Testis (tissue), 2 donors: ENCODE measurements at regions not wholly inside any gene's neighbourhood (a gene's known extent, or its start where the extent isn't known, plus 50 kb on each side); places are given as distances from the start of the nearest gene placed in this dataset.

Experiments used
- DNase-seq: peaks from one replicate; pipeline ENCODE4 v3.0.0-alpha.2; 2019
- H3K27ac ChIP-seq, 2 donors: fragments of 200-600 bp; sonication (generic); one replicate each; pipeline ENCODE4 v1.5.1; 2019
- H3K27me3 ChIP-seq: fragments of 200-600 bp; sonication (generic); one replicate; pipeline ENCODE4 v1.5.1; 2019
- H3K36me3 ChIP-seq: fragments of 200-600 bp; sonication (generic); one replicate; pipeline ENCODE4 v1.5.1; 2017; ENCODE audit warnings: low read depth; ENCODE audit errors: missing control alignments
- H3K4me1 ChIP-seq: fragments of 200-600 bp; sonication (generic); one replicate; pipeline ENCODE4 v1.5.1; 2019
- H3K4me3 ChIP-seq, 2 donors: fragments of 200-600 bp; sonication (generic); one replicate each; pipeline ENCODE4 v1.5.1; 2017 to 2019
- H3K9me3 ChIP-seq: fragments of 200-600 bp; sonication (generic); one replicate; pipeline ENCODE4 v1.5.1; 2017
- CTCF ChIP-seq, 3 experiments: fragments of 450-650 bp in 2 of 3; fragments of 200-600 bp in 1 of 3; sonication (generic) in 1 of 3; IDR thresholded peaks; one replicate each; pipeline ENCODE4 v1.5.1; 2016 to 2019; ENCODE audit warnings: antibody characterized with exemption in 3 of 3, mild to moderate bottlenecking in 2 of 3, moderate library complexity in 1 of 3
- POLR2A ChIP-seq: fragments of 450-650 bp; IDR thresholded peaks from one replicate; pipeline ENCODE4 v1.6.1; 2017; ENCODE audit warnings: antibody characterized with exemption, mild to moderate bottlenecking, moderate library complexity
- WGBS, 2 donors: methylation state at CpG; one replicate each; pipeline ENCODE4 v1.1.5; 2018; 5-methylcytosine and 5-hydroxymethylcytosine counted together
- intact Hi-C: fragments of 100-400 bp; cut with DNase I; formaldehyde crosslinking; loops from one replicate; pipeline ENCODE4 v1.15.1; 2023; ENCODE audit warnings: low total_unique reads

- TF ChIP-seq POLR2A: no peak
- no peak for TF ChIP-seq CTCF (IDR thresholded peaks at IDR 0.05)
- no peak overlapping the region for H3K4me3 ChIP-seq
- DNase-seq: no peak
- H3K4me1 ChIP-seq: no peaks in the 10 kb centered on the region
- H3K36me3 ChIP-seq: no peaks in the 10 kb centered on the region
- H3K9me3 ChIP-seq: no peaks in the 10 kb centered on the region
- H3K27me3 ChIP-seq: no peaks in the 10 kb centered on the region
- WGBS, 2 donors: 47 to 67% methylated on average over 4 of the region's 4 CpGs
- intact Hi-C loops: no loop called here
- no peak overlapping the region for H3K27ac ChIP-seq
Measured at GRCh38 chr9:19965336-19965735, 176.5 kb upstream of the SLC24A2 start.

- intact Hi-C loops: no loop called here
Measured at GRCh38 chr9:19947996-19948395, 159.2 kb upstream of the SLC24A2 start.

GRCh38 chr9:19946441-19947109, 157.7 kb upstream of the SLC24A2 start:
- intact Hi-C loops: no loop called here
- no peak overlapping the region for H3K27ac ChIP-seq
- WGBS, 2 donors: 62 to 66% methylated on average over 4 of the region's 4 CpGs
- no peak overlapping the region for H3K4me3 ChIP-seq
- peak; percentile 31 for DNase-seq
- TF ChIP-seq CTCF (IDR thresholded peaks at IDR 0.05) (no peak), POLR2A (no peak)
- no peaks in the 10 kb centered on the region for H3K36me3 ChIP-seq
- H3K9me3 ChIP-seq: no peaks in the 10 kb centered on the region
- H3K27me3 ChIP-seq: no peaks in the 10 kb centered on the region
- H3K4me1 ChIP-seq: no peaks in the 10 kb centered on the region

More at GRCh38 chr9:19947996-19948395, 159.2 kb upstream of the SLC24A2 start:
- Histone ChIP-seq H3K27ac (no peak overlapping the region), H3K4me3 (no peak overlapping the region), H3K27me3 (no peaks in the 10 kb centered on the region), H3K36me3 (no peaks in the 10 kb centered on the region), H3K9me3 (no peaks in the 10 kb centered on the region), H3K4me1 (no peaks in the 10 kb centered on the region)
- 52 to 54% methylated on average over 1 of the region's 1 CpG for WGBS, 2 donors
- TF ChIP-seq POLR2A (no peak), CTCF (IDR thresholded peaks at IDR 0.05) (no peak)
- no peak for DNase-seq

GRCh38 chr9:19941874-19942273, 153.0 kb upstream of the SLC24A2 start:
- no peak for TF ChIP-seq CTCF (IDR thresholded peaks at IDR 0.05)
- no peak for TF ChIP-seq POLR2A
- Histone ChIP-seq H3K27ac (no peak overlapping the region), H3K27me3 (no peaks in the 10 kb centered on the region), H3K9me3 (no peaks in the 10 kb centered on the region), H3K4me3 (no peak overlapping the region), H3K4me1 (no peaks in the 10 kb centered on the region), H3K36me3 (no peaks in the 10 kb centered on the region)
- WGBS, 2 donors: 63 to 76% methylated on average over 2 of the region's 2 CpGs
- intact Hi-C loops: no loop called here
- no peak for DNase-seq
